ENCODE measurements at regions not wholly inside any gene's neighbourhood (a gene's known extent, or its start where the extent isn't known, plus 50 kb on each side); places are given as distances from the start of the nearest gene placed in this dataset.

DNA sequence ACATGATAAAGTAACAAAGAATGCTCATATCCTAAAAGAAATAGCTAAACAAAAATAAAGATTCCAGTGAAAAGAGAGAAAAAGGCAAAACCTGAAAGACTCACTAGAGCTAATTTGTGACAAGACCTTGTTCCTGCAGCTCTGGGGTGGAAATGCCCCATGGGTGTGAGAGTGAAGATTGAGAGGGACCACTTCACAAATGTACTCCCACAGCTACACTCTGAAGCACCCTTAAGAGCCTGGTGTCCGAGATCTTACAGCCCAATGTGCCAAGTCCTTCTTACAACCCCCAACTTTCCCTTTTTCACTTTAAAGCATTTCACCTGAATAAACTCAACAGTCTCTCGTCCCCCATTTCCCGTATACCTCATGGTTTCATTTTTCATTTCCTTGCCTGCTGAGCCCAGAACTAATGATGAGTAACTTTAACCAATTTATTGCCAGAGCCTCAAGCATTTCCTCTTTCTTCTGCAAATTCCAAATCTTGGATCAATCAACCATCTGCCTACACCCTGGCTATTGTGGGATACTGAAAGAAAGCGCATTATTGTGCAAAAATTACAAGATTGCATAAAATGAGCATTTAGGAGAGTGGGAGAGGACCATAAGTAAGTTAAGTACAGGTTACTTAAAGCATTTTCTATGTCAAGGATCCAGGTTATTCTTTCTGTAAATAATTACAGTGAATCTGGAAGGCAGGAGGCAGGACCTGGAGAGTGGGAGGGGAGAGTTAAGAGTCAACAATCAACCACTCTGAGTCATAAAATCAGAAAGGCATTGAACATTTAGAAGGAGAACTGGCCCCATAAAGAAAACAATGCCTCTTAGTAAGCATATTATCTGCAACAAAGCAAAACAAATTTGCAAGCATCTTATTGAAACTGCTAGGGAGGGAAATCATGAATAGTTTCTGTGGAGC is 804.4 kb upstream of the CELF4 start:
- no peak for TF ChIP-seq EZH2 (IDR thresholded peaks at IDR 0.05; ENCODE audit: borderline replicate concordance, low read length)
- TF ChIP-seq CTCF (conservative IDR thresholded peaks at IDR 0.05 in 1 of 2, IDR thresholded peaks at IDR 0.05 in 1 of 2; ENCODE audit: extremely low read depth in 1 of 2, insufficient read depth in 1 of 2, low read depth in 1 of 2, low read length in 2 of 2) = no peak
